HL-60 (cell line): ENCODE measurements at regions not wholly inside any gene's neighbourhood (a gene's known extent, or its start where the extent isn't known, plus 50 kb on each side); places are given as distances from the start of the nearest gene placed in this dataset.

Experiments
- CTCF ChIP-seq: IDR thresholded peaks from one replicate; pipeline ENCODE4 v1.5.1; 2011; ENCODE audit warnings: low read length, control low read depth, inconsistent platforms; ENCODE audit not compliant: insufficient read depth
- POLR2AphosphoS5 ChIP-seq: IDR thresholded peaks from 2 replicates; pipeline ENCODE4 v1.6.1; 2012; ENCODE audit warnings: low read depth

GRCh38 chr15:96442076-96442475, 111.6 kb downstream of the NR2F2 start:
- TF ChIP-seq POLR2AphosphoS5, result no peak
- TF ChIP-seq CTCF, result no peak
